SJSA1 (cell line): ENCODE measurements at regions not wholly inside any gene's neighbourhood (a gene's known extent, or its start where the extent isn't known, plus 50 kb on each side); places are given as distances from the start of the nearest gene placed in this dataset.
A peak's percentile ranks its signal among the peaks of the same experiment; 100 is the strongest.
"Not testable (repeated sequence)": the region's sequence is repeated elsewhere in the genome, so short reads cannot be mapped to it uniquely, and the experiment has no call there.

Experiments used
- DNase-seq, 2 experiments: peaks; one replicate each; pipeline ENCODE4 v3.0.0-alpha.2; 2015 to 2020; ENCODE audit warnings: low spot score in 2 of 2, low read depth in 1 of 2
- H3K27ac ChIP-seq: fragments of 250-450 bp; sonication (Bioruptor Pico); 2 replicates; pipeline ENCODE4 v1.5.1; 2020; ENCODE audit warnings: mild to moderate bottlenecking, moderate library complexity
- H3K27me3 ChIP-seq: fragments of 250-450 bp; sonication (Bioruptor Pico); replicated peaks from 2 replicates; pipeline ENCODE4 v1.5.1; 2020; ENCODE audit warnings: mild to moderate bottlenecking, moderate library complexity
- H3K36me3 ChIP-seq: fragments of 250-450 bp; sonication (Bioruptor Pico); 2 replicates; pipeline ENCODE4 v1.5.1; 2020; ENCODE audit warnings: mild to moderate bottlenecking
- H3K4me1 ChIP-seq: fragments of 250-450 bp; sonication (Bioruptor Pico); replicated peaks from 2 replicates; pipeline ENCODE4 v1.6.1; 2021; ENCODE audit warnings: mild to moderate bottlenecking
- H3K4me3 ChIP-seq: fragments of 250-450 bp; sonication (Bioruptor Pico); 2 replicates; pipeline ENCODE4 v1.5.1; 2020; ENCODE audit warnings: mild to moderate bottlenecking
- H3K9me3 ChIP-seq: fragments of 250-450 bp; sonication (Bioruptor Pico); replicated peaks from 2 replicates; pipeline ENCODE4 v1.5.1; 2020; ENCODE audit warnings: mild to moderate bottlenecking

DNA sequence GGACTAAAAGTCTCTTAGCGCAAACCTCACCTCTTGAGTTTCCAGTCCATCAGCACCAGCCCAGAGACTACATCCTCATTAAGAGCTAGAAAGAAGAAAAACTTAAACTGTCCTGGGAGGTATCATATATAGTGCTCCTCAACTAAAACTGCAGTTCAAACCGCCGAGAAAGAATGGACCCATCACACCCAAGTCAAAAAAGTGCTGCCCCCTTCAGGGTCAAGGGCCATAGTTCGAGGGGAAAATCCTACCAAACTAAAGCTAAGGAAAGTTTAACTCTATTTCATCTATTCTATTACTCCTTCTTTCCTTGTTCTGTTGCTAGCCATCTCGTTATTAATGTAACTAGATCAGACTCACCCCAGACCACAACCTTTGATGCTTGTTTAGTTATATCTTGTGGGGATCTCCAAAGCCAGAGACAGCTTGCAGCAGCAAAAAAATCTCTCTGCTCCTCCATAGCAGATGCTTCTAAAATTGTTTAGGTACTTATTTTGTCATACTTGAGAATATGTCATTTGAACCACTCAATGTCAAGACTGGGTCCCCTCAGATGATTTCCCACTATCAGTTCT is 134.5 kb upstream of the RMP24 start:
- Histone ChIP-seq H3K27ac (no peak overlapping the region), H3K4me3 (no peak overlapping the region), H3K9me3 (no peaks in the 10 kb centered on the region), H3K36me3 (no peaks in the 10 kb centered on the region), H3K27me3 (no peaks in the 10 kb centered on the region), H3K4me1 (no peaks in the 10 kb centered on the region)
- no peak for DNase-seq

DNA sequence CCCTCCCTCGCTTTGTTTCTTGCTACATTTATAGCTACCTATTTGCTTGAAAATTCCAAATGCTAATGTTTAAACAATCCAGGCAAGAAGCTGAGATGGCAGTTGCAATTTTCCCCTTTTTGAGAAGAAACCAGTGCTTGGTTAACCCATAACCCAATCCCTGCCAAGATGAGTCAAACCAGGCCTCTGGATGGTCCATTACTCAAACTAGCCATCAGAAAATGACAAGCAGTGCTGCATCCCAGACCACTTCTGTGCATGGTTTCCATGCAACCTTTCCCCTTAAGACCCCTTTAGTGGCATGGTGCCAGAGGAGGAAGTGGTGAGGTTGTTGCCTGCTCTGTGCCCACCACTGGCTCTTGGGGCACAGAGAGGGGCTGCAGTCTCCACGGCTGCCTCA is 131.2 kb upstream of the RMP24 start:
- Histone ChIP-seq H3K4me3 (no peak overlapping the region), H3K36me3 (no peaks in the 10 kb centered on the region), H3K4me1 (no peaks in the 10 kb centered on the region), H3K27ac (no peak overlapping the region), H3K27me3 (no peaks in the 10 kb centered on the region), H3K9me3 (no peaks in the 10 kb centered on the region)
- no peak for DNase-seq

GRCh38 chr18:35842536-35842935 is 129.9 kb upstream of the RMP24 start:
- Histone ChIP-seq H3K4me3 (no peak overlapping the region), H3K4me1 (no peaks in the 10 kb centered on the region), H3K36me3 (no peaks in the 10 kb centered on the region), H3K9me3 (no peaks in the 10 kb centered on the region), H3K27me3 (no peaks in the 10 kb centered on the region), H3K27ac (no peak overlapping the region)
- no peak for DNase-seq

- not testable (repeated sequence) for H3K4me1 ChIP-seq, H3K27ac ChIP-seq, H3K36me3 ChIP-seq, H3K4me3 ChIP-seq, H3K27me3 ChIP-seq, DNase-seq, H3K9me3 ChIP-seq
These were observed 124.2 kb upstream of the RMP24 start for GRCh38 chr18:35848321-35848720.

DNA sequence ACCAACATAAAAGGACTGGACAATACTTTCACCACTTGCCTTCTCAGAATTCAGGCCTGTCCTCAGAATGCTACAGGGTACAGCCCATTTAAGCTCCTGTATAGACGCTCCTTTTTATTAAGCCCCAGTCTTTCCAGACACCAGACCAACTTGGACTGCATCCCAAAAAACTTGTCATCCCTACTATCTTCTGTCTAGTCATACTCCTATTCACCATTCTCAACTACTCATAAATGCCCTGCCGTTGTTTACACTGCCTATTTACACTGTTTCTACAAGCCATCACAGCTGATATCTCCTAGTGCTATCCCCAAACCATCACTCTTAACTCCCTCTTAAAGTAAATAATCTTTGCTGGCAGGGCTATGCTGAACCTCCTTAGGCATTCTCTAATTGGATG is 123.2 kb upstream of the RMP24 start:
- not testable (repeated sequence) for DNase-seq

DNA sequence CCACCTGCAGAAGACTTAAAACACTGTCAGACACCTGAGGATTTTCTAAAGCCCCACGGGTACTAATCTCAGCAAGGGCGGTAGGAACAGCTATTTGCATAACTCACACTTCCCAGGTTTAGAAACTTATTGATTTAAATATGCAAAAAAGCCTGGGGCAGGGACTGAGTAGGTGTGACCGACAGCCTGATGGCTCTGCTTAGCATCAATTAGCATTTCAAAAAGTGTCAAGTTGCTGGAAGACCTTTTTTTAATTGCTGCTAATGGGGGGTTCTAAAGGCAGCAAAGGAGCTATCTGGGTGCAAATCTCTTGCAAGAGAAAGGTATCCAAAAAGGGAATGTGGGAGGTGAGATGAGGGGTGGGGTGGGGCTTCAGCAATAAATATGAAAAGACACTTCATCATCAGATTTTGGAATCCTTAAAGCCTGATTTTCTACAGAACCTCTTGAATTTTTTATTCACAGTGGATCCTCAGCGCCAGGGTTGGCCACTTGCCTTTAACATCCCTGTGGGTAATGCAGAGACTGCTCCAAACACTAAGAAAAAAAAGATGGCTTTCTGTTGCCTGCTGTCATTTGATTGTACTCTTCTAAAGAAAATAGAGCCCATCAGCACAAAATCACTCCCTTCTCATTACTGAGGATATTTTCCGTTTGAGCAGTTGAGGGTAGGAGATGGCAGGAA is 121.1 kb upstream of the RMP24 start:
- Histone ChIP-seq H3K27me3 (no peaks in the 10 kb centered on the region), H3K36me3 (no peaks in the 10 kb centered on the region), H3K27ac (no peak overlapping the region), H3K9me3 (no peaks in the 10 kb centered on the region), H3K4me1 (no peaks in the 10 kb centered on the region), H3K4me3 (no peak overlapping the region)
- no peak for DNase-seq

More for the DNA sequence above, 123.2 kb upstream of the RMP24 start:
- H3K4me3 ChIP-seq, H3K4me1 ChIP-seq, H3K27ac ChIP-seq, H3K9me3 ChIP-seq, H3K36me3 ChIP-seq, H3K27me3 ChIP-seq: not testable (repeated sequence)

- H3K27ac ChIP-seq: no peak overlapping the region
- H3K27me3 ChIP-seq: no peaks in the 10 kb centered on the region
- no peaks in the 10 kb centered on the region for H3K4me1 ChIP-seq
- H3K4me3 ChIP-seq: no peak overlapping the region
- no peaks in the 10 kb centered on the region for H3K36me3 ChIP-seq
- H3K9me3 ChIP-seq: no peaks in the 10 kb centered on the region
- DNase-seq: no peak
These were observed 119.7 kb upstream of the RMP24 start for GRCh38 chr18:35852786-35853185.

DNA sequence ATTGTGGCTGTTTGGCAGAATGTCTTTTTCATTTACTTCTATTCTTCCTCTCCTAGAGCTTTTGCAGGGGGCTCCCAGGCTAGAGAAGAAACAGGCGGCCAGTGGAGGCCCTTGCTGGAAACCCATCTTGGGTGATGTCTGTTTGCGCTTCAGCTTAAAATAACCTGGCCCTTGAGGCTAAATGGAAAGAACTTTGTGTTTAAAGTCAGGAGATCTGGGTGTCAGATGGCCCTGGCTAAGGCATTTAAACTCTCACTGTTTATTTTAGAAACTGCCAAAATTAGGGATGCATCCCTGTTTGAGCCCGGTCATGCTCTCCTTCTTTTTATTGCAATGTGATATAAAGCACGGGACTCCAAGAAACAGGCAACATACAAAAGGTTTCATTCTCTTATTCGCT is 118.4 kb upstream of the RMP24 start:
- DNase-seq: no peak
- Histone ChIP-seq H3K27ac (no peak overlapping the region), H3K9me3 (no peaks in the 10 kb centered on the region), H3K27me3 (no peaks in the 10 kb centered on the region), H3K4me3 (no peak overlapping the region), H3K4me1 (no peaks in the 10 kb centered on the region), H3K36me3 (no peaks in the 10 kb centered on the region)

GRCh38 chr18:35856178-35856577 is 116.3 kb upstream of the RMP24 start:
- H3K4me1 ChIP-seq: no peaks in the 10 kb centered on the region

DNA sequence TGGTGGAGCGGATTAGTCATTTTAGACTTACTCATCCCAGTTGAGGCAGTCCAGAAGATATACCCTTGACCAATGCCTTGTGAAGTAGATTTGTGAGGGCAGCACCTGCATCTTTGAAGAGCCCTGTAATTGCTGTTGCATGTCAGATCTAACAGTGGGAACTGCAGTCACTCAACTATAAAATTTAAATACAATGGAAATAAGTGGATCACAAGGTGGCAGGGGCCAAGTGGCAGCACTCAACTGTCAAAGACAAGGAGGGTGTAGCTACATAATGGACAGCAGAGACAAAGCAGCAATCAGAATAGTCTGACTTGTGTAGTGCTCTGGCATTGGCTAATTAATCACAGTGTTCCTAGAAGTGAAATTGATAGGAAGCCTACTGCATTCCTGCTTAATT is 115.8 kb upstream of the RMP24 start:
- H3K9me3 ChIP-seq, H3K36me3 ChIP-seq, H3K27me3 ChIP-seq, H3K4me3 ChIP-seq, H3K4me1 ChIP-seq, H3K27ac ChIP-seq: not testable (repeated sequence)
- DNase-seq: peak in 1 of 2 experiments; percentile 1

More at GRCh38 chr18:35856178-35856577, 116.3 kb upstream of the RMP24 start:
- Histone ChIP-seq H3K4me3 (no peak overlapping the region), H3K27me3 (no peaks in the 10 kb centered on the region), H3K9me3 (no peaks in the 10 kb centered on the region), H3K27ac (no peak overlapping the region), H3K36me3 (no peaks in the 10 kb centered on the region)
- DNase-seq: peak in 1 of 2 experiments; percentile 10

- H3K27ac ChIP-seq, H3K9me3 ChIP-seq, H3K27me3 ChIP-seq, H3K4me3 ChIP-seq, H3K4me1 ChIP-seq, DNase-seq, H3K36me3 ChIP-seq: not testable (repeated sequence)
These were observed 114.9 kb upstream of the RMP24 start for GRCh38 chr18:35857581-35857980.

- Histone ChIP-seq H3K4me1 (no peaks in the 10 kb centered on the region), H3K27me3 (no peaks in the 10 kb centered on the region), H3K36me3 (no peaks in the 10 kb centered on the region), H3K9me3 (no peaks in the 10 kb centered on the region), H3K4me3 (no peak overlapping the region), H3K27ac (no peak overlapping the region)
- DNase-seq: peak in 1 of 2 experiments; percentile 16
These were observed 110.9 kb upstream of the RMP24 start for GRCh38 chr18:35861367-35862118.

DNA sequence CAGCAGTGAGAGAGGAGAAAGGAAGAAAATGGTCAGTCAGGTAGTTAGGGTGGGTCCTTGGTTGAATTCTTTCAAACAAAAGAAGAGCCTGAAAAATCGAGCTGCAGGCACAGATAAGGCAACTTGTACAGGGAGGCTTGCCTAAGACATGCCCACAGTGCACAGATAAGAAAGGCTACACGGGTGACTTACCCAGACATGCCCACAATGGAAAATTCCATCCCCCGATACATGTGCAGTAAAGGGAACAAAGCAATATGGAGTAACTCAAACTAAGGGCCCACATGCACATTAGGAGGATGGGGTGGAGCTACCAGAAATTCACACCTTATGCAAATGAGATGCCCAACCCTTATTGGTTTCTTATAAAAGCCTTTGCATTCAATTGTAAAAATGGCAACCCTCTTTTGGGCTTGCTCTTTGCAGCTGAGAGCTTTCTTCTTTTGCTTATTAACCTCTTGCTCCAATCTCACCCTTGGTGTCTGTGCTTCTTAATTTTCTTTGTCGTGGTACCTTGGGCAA is 110.3 kb upstream of the RMP24 start:
- no peaks in the 10 kb centered on the region for H3K9me3 ChIP-seq
- no peak overlapping the region for H3K4me3 ChIP-seq
- no peaks in the 10 kb centered on the region for H3K36me3 ChIP-seq
- DNase-seq: peak in 1 of 2 experiments; percentile 9
- no peak overlapping the region for H3K27ac ChIP-seq
- H3K27me3 ChIP-seq: no peaks in the 10 kb centered on the region
- H3K4me1 ChIP-seq: no peaks in the 10 kb centered on the region

GRCh38 chr18:35864916-35865315 is 107.6 kb upstream of the RMP24 start:
- Histone ChIP-seq H3K27me3 (no peaks in the 10 kb centered on the region), H3K4me3 (no peak overlapping the region), H3K4me1 (no peaks in the 10 kb centered on the region), H3K9me3 (no peaks in the 10 kb centered on the region), H3K36me3 (no peaks in the 10 kb centered on the region), H3K27ac (no peak overlapping the region)
- DNase-seq: peak in 1 of 2 experiments; percentile 6
